NCI-H82 treated with DMSO at 0.1 percent for 48 hours (cell line): ENCODE measurements at regions not wholly inside any gene's neighbourhood (a gene's known extent, or its start where the extent isn't known, plus 50 kb on each side); places are given as distances from the start of the nearest gene placed in this dataset.

ENCODE experiments used
- DNase-seq: peaks from one replicate; lab custom pipeline; 2025; ENCODE audit not compliant: unreplicated experiment; lab: John Stamatoyannopoulos, UW

GRCh38 chr3:95088464-95088863, 1025.6 kb downstream of the NSUN3 start:
- no peak for DNase-seq

GRCh38 chr3:95097493-95097892, 1034.6 kb downstream of the NSUN3 start:
- DNase-seq, result peak; percentile 18

- DNase-seq, result no peak
Measured at GRCh38 chr3:95120921-95121320, 1058.1 kb downstream of the NSUN3 start.

- no peak for DNase-seq
Measured at GRCh38 chr3:95123104-95123503, 1060.2 kb downstream of the NSUN3 start.

- no peak for DNase-seq
Measured at GRCh38 chr3:95134693-95135413, 1072.0 kb downstream of the NSUN3 start.

GRCh38 chr3:95148107-95148506, 1085.2 kb downstream of the NSUN3 start:
- DNase-seq, result no peak

- no peak for DNase-seq
Measured at GRCh38 chr3:95151590-95151989, 1088.7 kb downstream of the NSUN3 start.

GRCh38 chr3:95154766-95155165, 1091.9 kb downstream of the NSUN3 start:
- DNase-seq, result no peak

- DNase-seq, result no peak
Measured at GRCh38 chr3:95162794-95163193, 1099.9 kb downstream of the NSUN3 start.

- no peak for DNase-seq
Measured at GRCh38 chr3:95167748-95168147, 1104.9 kb downstream of the NSUN3 start.

- DNase-seq, result no peak
Measured at GRCh38 chr3:95168526-95168925, 1105.7 kb downstream of the NSUN3 start.

- no peak for DNase-seq
Measured at GRCh38 chr3:95172164-95172943, 1109.5 kb downstream of the NSUN3 start.

- no peak for DNase-seq
Measured at GRCh38 chr3:95177096-95177495, 1114.2 kb downstream of the NSUN3 start.

GRCh38 chr3:95184038-95184437, 1121.2 kb downstream of the NSUN3 start:
- no peak for DNase-seq

- no peak for DNase-seq
Measured at GRCh38 chr3:95189348-95189747, 1126.5 kb downstream of the NSUN3 start.

GRCh38 chr3:95197661-95198060, 1134.8 kb downstream of the NSUN3 start:
- peak; percentile 55 for DNase-seq

- DNase-seq, result no peak
Measured at GRCh38 chr3:95200384-95200783, 1137.5 kb downstream of the NSUN3 start.

- no peak for DNase-seq
Measured at GRCh38 chr3:95210878-95211277, 1148.0 kb downstream of the NSUN3 start.

- DNase-seq, result no peak
Measured at GRCh38 chr3:95212117-95212516, 1149.3 kb downstream of the NSUN3 start.

- no peak for DNase-seq
Measured at GRCh38 chr3:95215437-95215957, 1152.6 kb downstream of the NSUN3 start.

GRCh38 chr3:95217661-95218060, 1154.8 kb downstream of the NSUN3 start:
- no peak for DNase-seq

- no peak for DNase-seq
Measured at GRCh38 chr3:95218484-95218883, 1155.6 kb downstream of the NSUN3 start.
